Ectodermal cell (in vitro differentiated cells): ENCODE measurements at regions not wholly inside any gene's neighbourhood (a gene's known extent, or its start where the extent isn't known, plus 50 kb on each side); places are given as distances from the start of the nearest gene placed in this dataset.

Experiments
- H3K27ac ChIP-seq: 2 replicates; pipeline ENCODE4 v1.7.0; 2013; ENCODE audit warnings: mild to moderate bottlenecking, low read depth, low read length; ENCODE audit not compliant: insufficient read depth, poor library complexity, severe bottlenecking
- H3K27me3 ChIP-seq: 2 replicates; pipeline ENCODE4 v1.7.0; 2013; ENCODE audit warnings: mild to moderate bottlenecking, low read length; ENCODE audit not compliant: insufficient read depth, control insufficient read depth, poor library complexity, severe bottlenecking
- H3K36me3 ChIP-seq: one replicate; pipeline ENCODE4 v1.7.0; 2013; ENCODE audit warnings: low read length; ENCODE audit not compliant: control insufficient read depth, insufficient read depth
- H3K4me1 ChIP-seq: one replicate; pipeline ENCODE4 v1.7.0; 2013; ENCODE audit warnings: low read length; ENCODE audit not compliant: control insufficient read depth, insufficient read depth
- H3K4me3 ChIP-seq: 2 replicates; pipeline ENCODE4 v1.7.0; 2013; ENCODE audit warnings: low read depth, low read length, control low read depth; ENCODE audit not compliant: insufficient read depth
- H3K9me3 ChIP-seq: 2 replicates; pipeline ENCODE4 v1.7.0; 2013; ENCODE audit warnings: mild to moderate bottlenecking, low read length, moderate library complexity; ENCODE audit not compliant: control insufficient read depth
- WGBS, 2 experiments: methylation state at CpG; one replicate each; pipeline ENCODE4 v1.1.7; 2013; ENCODE audit warnings: missing lambda C conversion rate in 2 of 2; 5-methylcytosine and 5-hydroxymethylcytosine counted together

DNA sequence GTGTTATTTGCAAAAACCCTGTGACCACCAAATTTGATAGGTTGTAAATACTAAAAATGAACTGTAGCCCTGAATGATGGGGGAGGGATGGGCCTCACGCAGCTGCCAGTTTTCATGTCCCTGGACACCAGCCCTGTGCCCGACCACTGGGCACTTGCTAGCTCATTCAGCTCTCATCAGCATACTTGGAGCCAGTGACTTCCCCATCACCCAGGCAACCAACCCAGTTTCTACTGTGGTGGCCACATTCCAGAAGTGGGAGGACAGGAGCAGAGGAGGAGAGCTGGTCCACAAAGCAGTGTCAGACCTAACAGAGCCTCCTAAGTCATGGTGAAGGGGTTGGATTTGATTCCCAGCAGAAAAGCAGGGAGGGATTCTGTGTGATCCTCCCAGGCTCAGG lies 128.2 kb downstream of the CPEB2 start:
- Histone ChIP-seq H3K27ac (no peak overlapping the region), H3K4me3 (no peak overlapping the region), H3K36me3 (no peaks in the 10 kb centered on the region), H3K27me3 (no peaks in the 10 kb centered on the region), H3K4me1 (no peaks in the 10 kb centered on the region), H3K9me3 (no peaks in the 10 kb centered on the region)
- 87 to 96% methylated on average over 2 of the region's 2 CpGs for WGBS, 2 experiments

DNA sequence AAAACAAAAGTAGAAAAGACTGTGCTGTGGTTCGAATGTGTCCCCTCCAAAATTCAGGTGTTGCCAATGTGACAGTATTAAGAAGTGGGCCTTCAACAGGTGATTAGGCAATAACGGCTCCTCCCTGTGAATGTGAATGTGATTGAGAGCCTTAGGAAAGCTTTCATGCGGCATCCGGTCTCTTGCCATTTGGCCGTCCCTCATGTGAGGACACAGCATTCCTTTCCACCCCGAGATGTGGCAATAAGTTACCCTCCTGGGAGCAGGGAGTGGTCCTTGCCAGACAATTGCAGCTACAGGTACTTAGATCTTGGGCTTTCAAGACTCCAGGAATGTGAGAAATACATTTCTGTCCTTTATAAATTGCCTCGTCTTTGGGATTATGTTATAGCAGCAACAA lies 129.3 kb downstream of the CPEB2 start:
- 87 to 90% methylated on average over 7 of the region's 7 CpGs for WGBS, 2 experiments
- Histone ChIP-seq H3K4me3 (no peak overlapping the region), H3K4me1 (no peaks in the 10 kb centered on the region), H3K27ac (no peak overlapping the region), H3K27me3 (no peaks in the 10 kb centered on the region), H3K9me3 (no peaks in the 10 kb centered on the region), H3K36me3 (no peaks in the 10 kb centered on the region)

DNA sequence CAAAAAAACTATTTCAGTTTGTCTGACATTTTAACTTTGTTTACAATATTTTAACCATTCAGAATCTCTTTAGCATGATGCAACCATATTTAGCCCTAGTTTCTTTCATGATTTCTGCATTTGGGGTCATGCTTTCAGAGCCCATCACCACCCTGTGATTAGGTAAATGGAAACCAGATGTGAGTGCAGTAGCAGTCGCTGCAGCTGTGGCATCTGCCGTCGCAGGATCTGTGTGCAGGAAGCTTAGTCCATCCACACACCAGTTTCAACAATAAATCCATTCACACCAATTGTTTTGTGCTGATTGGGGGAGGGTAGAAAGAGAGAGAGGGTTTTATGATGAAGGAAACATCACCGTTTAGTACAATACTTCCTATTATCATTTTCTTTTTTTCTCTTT lies 130.5 kb downstream of the CPEB2 start:
- Histone ChIP-seq H3K27me3 (no peaks in the 10 kb centered on the region), H3K36me3 (no peaks in the 10 kb centered on the region), H3K4me3 (no peak overlapping the region), H3K27ac (no peak overlapping the region), H3K4me1 (no peaks in the 10 kb centered on the region), H3K9me3 (no peaks in the 10 kb centered on the region)
- 86% methylated on average over 4 of the region's 4 CpGs; no CpG with 5 or more reads in 1 of the 2 experiments for WGBS, 2 experiments

DNA sequence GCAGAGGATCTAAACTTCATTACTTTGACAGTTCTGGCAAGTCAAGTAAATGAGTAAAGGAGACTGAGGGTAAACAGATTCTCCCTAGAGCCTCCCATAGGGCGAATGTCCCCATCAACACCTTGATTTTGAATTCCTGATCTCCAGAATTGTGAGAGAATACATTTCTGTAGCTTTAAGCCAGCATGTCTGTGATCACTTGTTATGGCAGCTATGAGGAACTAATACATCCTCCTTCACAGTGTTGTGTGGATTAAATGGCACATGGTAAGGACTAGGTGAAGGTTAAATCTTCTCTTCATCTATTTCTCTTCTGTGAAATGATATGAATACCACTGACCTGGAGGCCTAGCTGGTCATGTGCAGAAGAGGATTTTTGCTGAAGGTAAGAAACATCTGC lies 137.3 kb downstream of the CPEB2 start:
- Histone ChIP-seq H3K27ac (no peak overlapping the region), H3K4me3 (no peak overlapping the region)

DNA sequence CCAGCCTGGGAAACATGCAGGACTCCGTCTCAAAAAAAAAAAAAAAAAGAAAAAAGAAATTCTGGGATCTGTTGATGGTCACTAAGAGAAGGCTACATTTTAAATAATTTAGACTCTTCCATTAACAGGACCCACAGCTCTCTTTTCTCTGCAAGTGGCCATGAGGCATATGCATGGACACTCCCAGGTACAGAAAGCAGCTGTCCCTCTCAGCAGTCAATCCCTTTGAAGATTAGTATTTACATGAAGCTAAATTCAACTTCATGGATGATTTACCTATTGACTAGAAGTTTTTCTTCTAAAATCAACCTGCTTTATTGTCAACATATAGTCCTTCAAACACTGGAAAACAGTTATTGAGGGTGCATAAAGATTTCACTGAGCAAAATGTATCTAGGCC lies 139.9 kb downstream of the CPEB2 start:
- Histone ChIP-seq H3K27ac (no peak overlapping the region), H3K9me3 (no peaks in the 10 kb centered on the region), H3K4me3 (no peak overlapping the region), H3K4me1 (no peaks in the 10 kb centered on the region), H3K27me3 (no peaks in the 10 kb centered on the region), H3K36me3 (no peaks in the 10 kb centered on the region)
- 86% methylated on average over 1 of the region's 1 CpG; no CpG with 5 or more reads in 1 of the 2 experiments for WGBS, 2 experiments

More for the DNA sequence above, 137.3 kb downstream of the CPEB2 start:
- no peaks in the 10 kb centered on the region for H3K9me3 ChIP-seq
- WGBS, 2 experiments, result 83 to 96% methylated on average over 1 of the region's 1 CpG
- no peaks in the 10 kb centered on the region for H3K4me1 ChIP-seq
- H3K27me3 ChIP-seq, result no peaks in the 10 kb centered on the region
- no peaks in the 10 kb centered on the region for H3K36me3 ChIP-seq

DNA sequence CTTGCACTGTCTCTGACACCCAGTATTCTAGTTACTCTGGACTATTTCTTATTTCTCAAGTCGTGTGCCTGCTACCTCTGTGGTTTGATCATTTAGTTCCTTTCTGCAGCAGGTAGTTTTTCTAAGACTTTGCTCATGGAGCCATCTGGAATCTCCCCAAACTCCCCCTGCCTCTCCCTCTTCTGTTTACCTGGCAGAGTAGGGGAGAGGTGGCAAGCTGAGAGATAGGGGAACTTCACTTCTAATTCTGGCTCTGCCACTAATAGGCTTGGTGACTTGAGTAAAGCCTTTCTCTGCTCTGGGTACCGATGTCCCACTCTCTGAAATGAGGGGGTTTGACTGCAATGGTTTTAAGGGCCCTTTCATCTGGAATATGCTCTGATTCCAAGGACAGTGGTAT lies 141.3 kb downstream of the CPEB2 start:
- 94 to 95% methylated on average over 2 of the region's 2 CpGs for WGBS, 2 experiments
- no peaks in the 10 kb centered on the region for H3K36me3 ChIP-seq
- H3K27me3 ChIP-seq, result no peaks in the 10 kb centered on the region
- peaks cover 3% of the 10 kb centered on the region for H3K4me1 ChIP-seq
- H3K27ac ChIP-seq, result no peak overlapping the region
- no peaks in the 10 kb centered on the region for H3K9me3 ChIP-seq
- no peak overlapping the region for H3K4me3 ChIP-seq

DNA sequence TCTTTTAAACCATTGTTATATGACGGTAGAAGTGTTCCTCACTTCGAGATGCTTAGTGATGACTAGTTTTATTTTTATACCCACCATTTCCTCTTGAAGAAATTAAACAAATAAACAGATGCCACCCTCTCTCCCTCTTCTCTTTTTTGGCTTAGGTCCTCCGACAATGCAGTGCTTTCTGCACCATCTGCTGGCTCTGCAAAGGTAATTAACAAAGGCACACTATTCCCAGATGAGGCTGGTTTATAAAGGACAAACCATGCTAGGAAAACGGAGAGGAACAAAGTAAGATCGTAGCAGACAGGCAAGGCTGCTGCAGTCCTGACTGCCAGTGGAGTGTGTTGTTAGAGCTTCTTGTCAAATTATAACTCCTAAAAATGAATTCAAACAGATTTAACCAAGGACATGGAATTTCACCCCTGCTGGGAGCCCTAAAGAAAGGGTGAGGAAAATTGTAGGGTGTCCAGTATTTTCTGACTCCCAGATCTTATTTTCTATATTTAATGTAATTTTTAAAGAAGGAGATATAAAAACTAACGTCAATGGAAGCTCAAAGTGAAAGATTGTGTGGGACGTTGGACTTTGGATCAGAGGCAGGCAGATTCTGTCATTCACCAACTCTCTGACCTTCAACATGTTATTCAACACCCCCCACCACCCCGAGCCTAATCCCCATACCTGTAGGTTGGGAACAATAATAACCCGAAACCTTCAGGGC lies 142.1 kb downstream of the CPEB2 start:
- H3K36me3 ChIP-seq, result no peaks in the 10 kb centered on the region
- WGBS, 2 experiments, result 89 to 94% methylated on average over 9 of the region's 9 CpGs
- H3K27ac ChIP-seq, result no peak overlapping the region
- H3K27me3 ChIP-seq, result no peaks in the 10 kb centered on the region
- no peak overlapping the region for H3K4me3 ChIP-seq
- no peaks in the 10 kb centered on the region for H3K9me3 ChIP-seq
- H3K4me1 ChIP-seq, result peaks cover 11% of the 10 kb centered on the region

DNA sequence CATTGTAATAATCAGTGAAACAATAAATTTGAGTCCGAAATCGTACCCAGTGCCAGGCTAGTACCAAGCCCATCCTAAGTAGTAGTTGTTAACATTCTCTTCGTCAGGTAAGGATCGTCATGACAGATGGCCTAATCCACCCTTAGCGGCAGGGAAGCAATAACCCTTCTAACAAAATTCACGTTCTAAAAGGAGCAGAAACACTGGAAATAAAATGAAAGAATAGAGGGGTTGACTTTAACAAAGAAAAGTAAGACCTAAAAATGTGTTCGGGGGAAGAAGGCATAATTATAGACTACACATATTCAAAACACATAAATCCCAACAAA lies 142.7 kb downstream of the CPEB2 start:
- Histone ChIP-seq H3K4me1 (peaks cover 16% of the 10 kb centered on the region), H3K9me3 (no peaks in the 10 kb centered on the region), H3K4me3 (no peak overlapping the region), H3K36me3 (no peaks in the 10 kb centered on the region), H3K27ac (no peak overlapping the region), H3K27me3 (no peaks in the 10 kb centered on the region)
- WGBS, 2 experiments, result 90 to 96% methylated on average over 5 to 6 of the region's 7 CpGs

DNA sequence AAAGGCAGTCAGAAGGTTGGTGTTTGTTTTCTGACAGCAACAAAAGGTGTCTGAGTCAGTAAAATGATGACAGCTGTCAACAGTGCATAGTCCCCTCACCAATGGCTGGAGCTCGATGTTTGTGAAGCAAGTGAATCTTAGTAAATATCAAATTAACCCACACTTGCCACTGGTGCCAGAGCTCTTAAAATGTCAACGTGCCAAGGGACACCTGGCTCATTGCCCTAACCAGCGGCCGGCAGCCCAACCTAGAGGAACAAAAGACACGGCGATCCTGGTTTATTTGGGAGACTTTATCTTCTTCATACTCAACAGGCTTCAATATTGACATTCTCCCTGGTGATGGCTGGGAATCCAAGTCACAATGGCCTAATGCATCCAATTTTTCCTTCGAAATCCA lies 143.4 kb downstream of the CPEB2 start:
- Histone ChIP-seq H3K9me3 (no peaks in the 10 kb centered on the region), H3K36me3 (no peaks in the 10 kb centered on the region), H3K4me1 (peaks cover 21% of the 10 kb centered on the region), H3K27me3 (no peaks in the 10 kb centered on the region), H3K4me3 (no peak overlapping the region), H3K27ac (no peak overlapping the region)
- 95% methylated on average over 7 of the region's 7 CpGs for WGBS, 2 experiments

DNA sequence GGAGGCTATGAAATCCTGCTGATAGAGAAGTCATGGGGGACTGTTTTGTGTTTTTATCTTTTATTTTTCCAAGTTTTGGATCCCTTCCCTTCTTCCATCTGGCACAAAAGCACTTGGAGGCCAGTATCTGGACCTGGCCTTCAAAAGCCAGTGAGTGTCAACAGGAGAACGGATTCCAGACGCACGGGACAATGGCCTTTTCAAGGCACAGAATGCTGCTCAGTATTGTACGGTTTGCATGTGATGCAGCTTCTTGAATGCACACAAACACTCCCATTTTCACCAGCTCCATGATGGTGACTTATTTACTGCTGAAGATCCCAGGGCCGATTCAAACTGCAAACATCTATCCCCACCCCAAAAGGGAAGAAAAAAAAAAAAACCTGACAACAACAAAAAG lies 145.4 kb downstream of the CPEB2 start:
- Histone ChIP-seq H3K27ac (no peak overlapping the region), H3K9me3 (no peaks in the 10 kb centered on the region), H3K36me3 (no peaks in the 10 kb centered on the region), H3K4me1 (peaks cover 21% of the 10 kb centered on the region), H3K27me3 (no peaks in the 10 kb centered on the region), H3K4me3 (no peak overlapping the region)
- 92 to 94% methylated on average over 5 of the region's 5 CpGs for WGBS, 2 experiments

DNA sequence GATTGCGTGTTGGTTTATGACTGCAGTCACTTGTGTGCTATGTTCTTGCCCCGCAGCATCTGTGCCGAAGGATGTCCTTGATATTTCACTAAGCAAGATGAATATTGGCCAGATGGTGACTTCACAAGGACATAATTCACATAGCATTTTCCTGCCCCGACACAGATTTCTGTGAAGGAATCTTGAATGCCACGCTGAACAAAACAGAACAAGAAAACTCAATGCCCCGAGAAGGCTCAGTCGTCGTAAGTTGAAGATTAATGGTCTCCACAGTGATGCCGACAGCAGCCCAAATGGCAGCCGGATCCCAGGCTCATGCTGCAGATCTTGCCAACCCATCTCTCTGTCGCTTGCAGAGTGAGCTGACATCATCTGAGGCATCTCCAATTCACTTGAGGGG lies 145.9 kb downstream of the CPEB2 start:
- 92% methylated on average over 11 of the region's 11 CpGs for WGBS, 2 experiments
- no peak overlapping the region for H3K4me3 ChIP-seq
- H3K4me1 ChIP-seq, result peaks cover 21% of the 10 kb centered on the region
- no peaks in the 10 kb centered on the region for H3K27me3 ChIP-seq
- H3K27ac ChIP-seq, result no peak overlapping the region
- no peaks in the 10 kb centered on the region for H3K9me3 ChIP-seq
- H3K36me3 ChIP-seq, result no peaks in the 10 kb centered on the region
